Thoracic aorta (tissue), 2 donors: ENCODE measurements at regions not wholly inside any gene's neighbourhood (a gene's known extent, or its start where the extent isn't known, plus 50 kb on each side); places are given as distances from the start of the nearest gene placed in this dataset.
A peak's percentile ranks its signal among the peaks of the same experiment; 100 is the strongest.

Experiments used
- ATAC-seq: fragments of 150-250 bp; one replicate; pipeline ENCODE4 v1.8.0; 2017; ENCODE audit warnings: low read depth; ENCODE audit not compliant: insufficient number of reproducible peaks, low FRiP score
- DNase-seq: peaks from one replicate; pipeline ENCODE4 v3.0.0-alpha.2; 2020; ENCODE audit warnings: low spot score
- H3K27ac ChIP-seq, 2 donors: fragments of 200-600 bp; sonication (generic); 1 replicate in 1 of 2; 2 replicates in 1 of 2; pipeline ENCODE4 v1.5.1; 2016; ENCODE audit warnings: mild to moderate bottlenecking in 2 of 2, moderate library complexity in 2 of 2
- H3K27me3 ChIP-seq: fragments of 200-600 bp; sonication (generic); replicated peaks from 2 replicates; pipeline ENCODE4 v1.6.0; 2016; ENCODE audit warnings: mild to moderate bottlenecking; ENCODE audit not compliant: insufficient read depth
- H3K36me3 ChIP-seq: fragments of 200-600 bp; sonication (generic); one replicate; pipeline ENCODE4 v1.5.1; 2016
- H3K4me1 ChIP-seq, 2 donors: fragments of 200-600 bp; sonication (generic); 1 replicate in 1 of 2; 2 replicates in 1 of 2; pipeline versions ENCODE4 v1.5.1 to v1.6.0; 2016; ENCODE audit warnings: low read depth in 2 of 2, mild to moderate bottlenecking in 1 of 2; ENCODE audit not compliant: control insufficient read depth in 1 of 2
- H3K4me3 ChIP-seq: fragments of 200-600 bp; sonication (generic); 2 replicates; pipeline ENCODE4 v1.5.1; 2016; ENCODE audit warnings: mild to moderate bottlenecking
- H3K9me3 ChIP-seq: fragments of 200-600 bp; sonication (generic); 2 replicates; pipeline ENCODE4 v1.5.1; 2016
- CTCF ChIP-seq: fragments of 200-600 bp; sonication (generic); IDR thresholded peaks from one replicate; pipeline ENCODE4 v1.5.1; 2019; ENCODE audit warnings: antibody characterized with exemption

GRCh38 chr5:86879086-86879485 is 261.3 kb downstream of the COX7C start:
- no peak for TF ChIP-seq CTCF
- no peaks in the 10 kb centered on the region for H3K27me3 ChIP-seq
- no peaks in the 10 kb centered on the region for H3K36me3 ChIP-seq
- ATAC-seq, result no peak
- peaks cover 0 to 13% of the 10 kb centered on the region in 2 donors for H3K4me1 ChIP-seq
- no peak overlapping the region for H3K27ac ChIP-seq
- no peak for DNase-seq
- no peak overlapping the region for H3K4me3 ChIP-seq
- no peaks in the 10 kb centered on the region for H3K9me3 ChIP-seq

- no peak for ATAC-seq
- DNase-seq, result no peak
These were observed 262.6 kb downstream of the COX7C start for GRCh38 chr5:86880344-86880743.

GRCh38 chr5:86880785-86881492 is 263.2 kb downstream of the COX7C start:
- Histone ChIP-seq H3K27me3 (no peaks in the 10 kb centered on the region), H3K9me3 (no peaks in the 10 kb centered on the region), H3K4me1 (peaks cover 0 to 13% of the 10 kb centered on the region in 2 donors), H3K36me3 (no peaks in the 10 kb centered on the region), H3K4me3 (no peak overlapping the region), H3K27ac (no peak overlapping the region)
- no peak for DNase-seq
- peak; percentile 45 for TF ChIP-seq CTCF
- no peak for ATAC-seq

More at GRCh38 chr5:86880344-86880743, 262.6 kb downstream of the COX7C start:
- no peaks in the 10 kb centered on the region for H3K27me3 ChIP-seq
- peaks cover 0 to 13% of the 10 kb centered on the region in 2 donors for H3K4me1 ChIP-seq
- no peak overlapping the region for H3K4me3 ChIP-seq
- no peak overlapping the region for H3K27ac ChIP-seq
- no peaks in the 10 kb centered on the region for H3K9me3 ChIP-seq
- TF ChIP-seq CTCF, result no peak
- H3K36me3 ChIP-seq, result no peaks in the 10 kb centered on the region

- Histone ChIP-seq H3K4me3 (no peak overlapping the region), H3K27me3 (no peaks in the 10 kb centered on the region), H3K27ac (no peak overlapping the region), H3K9me3 (no peaks in the 10 kb centered on the region), H3K4me1 (peaks cover 0 to 13% of the 10 kb centered on the region in 2 donors), H3K36me3 (no peaks in the 10 kb centered on the region)
- DNase-seq (no peak), ATAC-seq (no peak)
- TF ChIP-seq CTCF, result no peak
These were observed 263.9 kb downstream of the COX7C start for GRCh38 chr5:86881493-86882090.

- H3K4me1 ChIP-seq, result peaks cover 0 to 13% of the 10 kb centered on the region in 2 donors
- H3K27me3 ChIP-seq, result no peaks in the 10 kb centered on the region
- no peak for ATAC-seq
These were observed 266.9 kb downstream of the COX7C start for GRCh38 chr5:86884608-86885007.

More at GRCh38 chr5:86884608-86885007, 266.9 kb downstream of the COX7C start:
- H3K36me3 ChIP-seq, result no peaks in the 10 kb centered on the region
- no peak for DNase-seq
- H3K9me3 ChIP-seq, result no peaks in the 10 kb centered on the region
- H3K4me3 ChIP-seq, result no peak overlapping the region
- H3K27ac ChIP-seq, result no peak overlapping the region
- TF ChIP-seq CTCF, result no peak
